ENCODE measurements at regions not wholly inside any gene's neighbourhood (a gene's known extent, or its start where the extent isn't known, plus 50 kb on each side); places are given as distances from the start of the nearest gene placed in this dataset.
"Not testable (repeated sequence)": the region's sequence is repeated elsewhere in the genome, so short reads cannot be mapped to it uniquely, and the experiment has no call there.

- H3K27ac ChIP-seq: no peak overlapping the region
- no peak overlapping the region for H3K4me3 ChIP-seq
- H3K9me3 ChIP-seq (replicated peaks): no peaks in the 10 kb centered on the region
- no peak for DNase-seq
- H3K36me3 ChIP-seq: no peaks in the 10 kb centered on the region
- no peaks in the 10 kb centered on the region for H3K27me3 ChIP-seq
- H3K4me1 ChIP-seq: no peaks in the 10 kb centered on the region
Measured at GRCh38 chr2:212903413-212903812, 248.0 kb downstream of the IKZF2 start.

GRCh38 chr2:212902421-212902820, 249.0 kb downstream of the IKZF2 start:
- Histone ChIP-seq H3K27ac (no peak overlapping the region), H3K4me1 (no peaks in the 10 kb centered on the region), H3K9me3 (replicated peaks) (no peaks in the 10 kb centered on the region), H3K36me3 (no peaks in the 10 kb centered on the region), H3K4me3 (no peak overlapping the region), H3K27me3 (no peaks in the 10 kb centered on the region)
- no peak for DNase-seq

GRCh38 chr2:212901604-212902275, 249.7 kb downstream of the IKZF2 start:
- Histone ChIP-seq H3K27ac (no peak overlapping the region), H3K9me3 (replicated peaks) (no peaks in the 10 kb centered on the region), H3K4me1 (no peaks in the 10 kb centered on the region), H3K4me3 (no peak overlapping the region), H3K36me3 (no peaks in the 10 kb centered on the region), H3K27me3 (no peaks in the 10 kb centered on the region)
- no peak for DNase-seq

GRCh38 chr2:212900715-212901114, 250.7 kb downstream of the IKZF2 start:
- no peaks in the 10 kb centered on the region for H3K9me3 ChIP-seq (replicated peaks)
- H3K27ac ChIP-seq: no peak overlapping the region
- DNase-seq: no peak
- H3K27me3 ChIP-seq: no peaks in the 10 kb centered on the region
- no peak overlapping the region for H3K4me3 ChIP-seq
- no peaks in the 10 kb centered on the region for H3K4me1 ChIP-seq
- H3K36me3 ChIP-seq: no peaks in the 10 kb centered on the region

GRCh38 chr2:212898011-212898410, 253.4 kb downstream of the IKZF2 start:
- Histone ChIP-seq H3K4me1 (no peaks in the 10 kb centered on the region), H3K27ac (no peak overlapping the region), H3K27me3 (no peaks in the 10 kb centered on the region), H3K9me3 (replicated peaks) (no peaks in the 10 kb centered on the region), H3K36me3 (no peaks in the 10 kb centered on the region), H3K4me3 (no peak overlapping the region)
- DNase-seq: no peak

- H3K27me3 ChIP-seq: no peaks in the 10 kb centered on the region
- H3K27ac ChIP-seq: no peak overlapping the region
- no peak for DNase-seq
- peaks cover 3% of the 10 kb centered on the region; the same call in 1 of the 2 replicates for H3K4me1 ChIP-seq
- H3K4me3 ChIP-seq: no peak overlapping the region
- H3K36me3 ChIP-seq: no peaks in the 10 kb centered on the region
- no peaks in the 10 kb centered on the region for H3K9me3 ChIP-seq (replicated peaks)
Measured at GRCh38 chr2:212897296-212897695, 254.1 kb downstream of the IKZF2 start.

- no peak overlapping the region for H3K4me3 ChIP-seq
- no peak overlapping the region for H3K27ac ChIP-seq
- H3K9me3 ChIP-seq (replicated peaks): no peaks in the 10 kb centered on the region
- no peaks in the 10 kb centered on the region for H3K27me3 ChIP-seq
- DNase-seq: no peak
- peaks cover 6% of the 10 kb centered on the region; the same call in 1 of the 2 replicates for H3K4me1 ChIP-seq
- H3K36me3 ChIP-seq: no peaks in the 10 kb centered on the region
Measured at GRCh38 chr2:212894026-212894425, 257.4 kb downstream of the IKZF2 start.

- Histone ChIP-seq H3K9me3 (replicated peaks) (no peaks in the 10 kb centered on the region), H3K4me3 (no peak overlapping the region), H3K4me1 (peaks cover 6% of the 10 kb centered on the region; the same call in 1 of the 2 replicates), H3K36me3 (no peaks in the 10 kb centered on the region), H3K27ac (no peak overlapping the region), H3K27me3 (no peaks in the 10 kb centered on the region)
- DNase-seq: peak; percentile 22 to 49
Measured at GRCh38 chr2:212893216-212893615, 258.2 kb downstream of the IKZF2 start.

GRCh38 chr2:212892193-212892592, 259.2 kb downstream of the IKZF2 start:
- Histone ChIP-seq H3K27me3 (no peaks in the 10 kb centered on the region), H3K4me1 (peaks cover 6% of the 10 kb centered on the region; the same call in 1 of the 2 replicates), H3K9me3 (replicated peaks) (no peaks in the 10 kb centered on the region), H3K27ac (no peak overlapping the region), H3K36me3 (no peaks in the 10 kb centered on the region), H3K4me3 (no peak overlapping the region)
- DNase-seq: peak; percentile 7 to 54

- peaks cover 6% of the 10 kb centered on the region; the same call in 1 of the 2 replicates for H3K4me1 ChIP-seq
- no peaks in the 10 kb centered on the region for H3K9me3 ChIP-seq (replicated peaks)
- no peak for DNase-seq
- no peak overlapping the region for H3K4me3 ChIP-seq
- H3K27me3 ChIP-seq: no peaks in the 10 kb centered on the region
- no peaks in the 10 kb centered on the region for H3K36me3 ChIP-seq
- no peak overlapping the region for H3K27ac ChIP-seq
Measured at GRCh38 chr2:212891580-212891979, 259.8 kb downstream of the IKZF2 start.

GRCh38 chr2:212882626-212883025, 268.8 kb downstream of the IKZF2 start:
- Histone ChIP-seq H3K27ac (no peak overlapping the region), H3K27me3 (no peaks in the 10 kb centered on the region), H3K36me3 (no peaks in the 10 kb centered on the region), H3K9me3 (replicated peaks) (no peaks in the 10 kb centered on the region), H3K4me3 (no peak overlapping the region), H3K4me1 (no peaks in the 10 kb centered on the region)
- DNase-seq: no peak

GRCh38 chr2:212876556-212876955, 274.9 kb downstream of the IKZF2 start:
- not testable (repeated sequence) for H3K27me3 ChIP-seq; H3K9me3 ChIP-seq (replicated peaks); H3K27ac ChIP-seq; H3K4me1 ChIP-seq; DNase-seq; H3K4me3 ChIP-seq; H3K36me3 ChIP-seq

- not testable (repeated sequence) for H3K4me1 ChIP-seq; H3K9me3 ChIP-seq (replicated peaks); H3K36me3 ChIP-seq; DNase-seq; H3K4me3 ChIP-seq; H3K27me3 ChIP-seq; H3K27ac ChIP-seq
Measured at GRCh38 chr2:212875950-212876349, 275.5 kb downstream of the IKZF2 start.

- H3K9me3 ChIP-seq (replicated peaks): no peaks in the 10 kb centered on the region
- no peaks in the 10 kb centered on the region for H3K36me3 ChIP-seq
- DNase-seq: no peak
- H3K27ac ChIP-seq: no peak overlapping the region
- no peaks in the 10 kb centered on the region for H3K4me1 ChIP-seq
- H3K4me3 ChIP-seq: no peak overlapping the region
- no peaks in the 10 kb centered on the region for H3K27me3 ChIP-seq
Measured at GRCh38 chr2:212873256-212873655, 278.2 kb downstream of the IKZF2 start.

- H3K9me3 ChIP-seq (replicated peaks): no peaks in the 10 kb centered on the region
- no peak overlapping the region for H3K27ac ChIP-seq
- H3K27me3 ChIP-seq: no peaks in the 10 kb centered on the region
- H3K4me1 ChIP-seq: no peaks in the 10 kb centered on the region
- DNase-seq: no peak
- H3K36me3 ChIP-seq: no peaks in the 10 kb centered on the region
- H3K4me3 ChIP-seq: no peak overlapping the region
Measured at GRCh38 chr2:212871597-212871996, 279.8 kb downstream of the IKZF2 start.

GRCh38 chr2:212864186-212864585, 287.2 kb downstream of the IKZF2 start:
- H3K27me3 ChIP-seq: no peaks in the 10 kb centered on the region
- H3K4me1 ChIP-seq: no peaks in the 10 kb centered on the region
- H3K4me3 ChIP-seq: no peak overlapping the region
- peaks cover 8% of the 10 kb centered on the region for H3K9me3 ChIP-seq (replicated peaks)
- no peak overlapping the region for H3K27ac ChIP-seq
- DNase-seq: no peak
- no peaks in the 10 kb centered on the region for H3K36me3 ChIP-seq

Data from SJCRH30 (cell line).